GM06990 (cell line): ENCODE measurements at regions not wholly inside any gene's neighbourhood (a gene's known extent, or its start where the extent isn't known, plus 50 kb on each side); places are given as distances from the start of the nearest gene placed in this dataset.

Experiments used
- DNase-seq: peaks from one replicate; pipeline ENCODE4 v3.0.0-alpha.2; 2011; ENCODE audit not compliant: insufficient read length; ENCODE audit errors: extremely low read depth
- H3K27me3 ChIP-seq: replicated peaks from 2 replicates; pipeline ENCODE4 v1.6.0; 2011; ENCODE audit warnings: low read length; ENCODE audit not compliant: control insufficient read depth, insufficient read depth
- H3K36me3 ChIP-seq: 2 replicates; pipeline ENCODE4 v1.5.1; 2011; ENCODE audit warnings: low read length; ENCODE audit not compliant: control insufficient read depth, insufficient read depth
- H3K4me3 ChIP-seq: replicated peaks from 2 replicates; pipeline ENCODE4 v1.5.1; 2011; ENCODE audit warnings: low read depth, mild to moderate bottlenecking, control low read depth, low read length
- CTCF ChIP-seq: IDR thresholded peaks from 2 replicates; pipeline ENCODE4 v1.5.1; 2011; ENCODE audit warnings: low read length, control low read depth, mild to moderate bottlenecking, inconsistent platforms; ENCODE audit not compliant: insufficient read depth, poor library complexity, severe bottlenecking

DNA sequence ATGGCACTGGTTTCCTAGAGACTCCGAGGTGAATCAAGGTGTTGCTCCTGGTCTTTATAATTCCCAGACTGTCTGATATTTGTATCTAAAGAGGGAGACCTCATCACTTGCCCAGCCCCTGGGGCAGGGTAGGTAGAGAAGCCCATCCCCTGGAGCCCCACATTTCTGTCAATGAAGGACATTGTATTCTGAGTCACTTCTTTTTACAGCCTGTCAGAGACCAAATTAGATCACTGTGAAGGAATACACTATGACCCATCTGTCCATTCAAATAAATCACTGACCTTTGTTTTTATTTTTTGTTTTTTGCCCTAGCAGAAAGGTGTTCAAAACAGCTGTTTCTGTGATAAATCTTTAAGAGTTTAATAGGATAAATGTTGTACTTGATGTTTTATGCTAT, 67.9 kb upstream of the ANO6 start:
- no peak for TF ChIP-seq CTCF
- no peaks in the 10 kb centered on the region for H3K36me3 ChIP-seq
- no peak for DNase-seq
- no peaks in the 10 kb centered on the region for H3K27me3 ChIP-seq
- H3K4me3 ChIP-seq: no peak overlapping the region

GRCh38 chr12:45148619-45149018, 67.3 kb upstream of the ANO6 start:
- no peak for TF ChIP-seq CTCF
- H3K4me3 ChIP-seq: no peak overlapping the region
- H3K27me3 ChIP-seq: no peaks in the 10 kb centered on the region
- no peak for DNase-seq
- no peaks in the 10 kb centered on the region for H3K36me3 ChIP-seq

DNA sequence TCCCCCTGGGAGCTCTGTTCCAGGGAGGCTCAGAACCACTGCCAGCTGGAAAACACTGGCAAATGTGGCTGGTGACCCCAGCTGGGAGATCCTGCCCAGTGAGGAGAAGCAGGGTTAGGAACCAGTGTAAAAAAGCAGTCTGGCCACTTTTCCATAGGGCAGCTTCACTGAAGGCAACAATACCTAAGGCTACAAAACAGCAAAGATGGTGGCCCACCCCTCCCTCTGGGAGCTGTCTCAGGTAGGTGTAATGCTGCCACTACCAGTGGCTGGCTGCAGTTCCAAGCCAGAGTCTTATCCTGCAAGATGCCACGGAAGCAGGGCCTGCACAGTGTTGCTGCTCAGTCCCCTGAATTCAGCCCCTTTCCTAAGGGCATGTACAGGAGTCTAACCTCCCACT, 50.6 kb upstream of the ANO6 start:
- no peak for DNase-seq
- Histone ChIP-seq H3K36me3 (no peaks in the 10 kb centered on the region), H3K27me3 (no peaks in the 10 kb centered on the region), H3K4me3 (no peak overlapping the region)
- TF ChIP-seq CTCF: no peak

DNA sequence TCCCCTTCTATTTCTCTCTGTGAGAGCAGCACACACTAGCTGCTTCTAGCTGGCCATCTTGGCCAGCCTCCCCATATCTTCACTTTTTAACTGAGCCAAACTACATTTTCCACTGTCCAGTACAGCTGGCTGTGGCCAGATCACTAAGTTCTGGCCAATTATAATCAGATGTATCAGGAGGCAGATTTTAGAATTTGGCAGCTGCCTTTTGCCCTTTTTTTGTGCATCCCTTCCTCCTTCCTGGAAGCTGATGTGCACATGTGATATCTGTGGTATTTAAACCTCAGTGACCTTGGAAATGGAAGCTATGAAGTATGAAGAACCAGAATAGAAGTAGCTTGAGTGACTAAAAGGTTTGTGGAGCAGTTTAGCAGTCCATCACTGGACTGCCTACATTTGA, 49.8 kb upstream of the ANO6 start:
- Histone ChIP-seq H3K27me3 (no peaks in the 10 kb centered on the region), H3K36me3 (no peaks in the 10 kb centered on the region), H3K4me3 (no peak overlapping the region)
- no peak for DNase-seq
- TF ChIP-seq CTCF: no peak
